ENCODE measurements at regions not wholly inside any gene's neighbourhood (a gene's known extent, or its start where the extent isn't known, plus 50 kb on each side); places are given as distances from the start of the nearest gene placed in this dataset.

- no peak for TF ChIP-seq MAX (IDR thresholded peaks at IDR 0.05)
- TF ChIP-seq CREB1 (IDR thresholded peaks at IDR 0.05), result no peak
- TF ChIP-seq CREB1 (CRISPR knock-in tag; IDR thresholded peaks at IDR 0.05), result no peak
- no peak for TF ChIP-seq ISL2 (CRISPR knock-in tag; IDR thresholded peaks at IDR 0.05)
- no peak for TF ChIP-seq RXRA (CRISPR knock-in tag; IDR thresholded peaks at IDR 0.05)
- TF ChIP-seq SRSF9 (IDR thresholded peaks at IDR 0.05; ENCODE audit: borderline replicate concordance, insufficient read depth, low read depth, low read length, poor library complexity, severe bottlenecking), result no peak
- no peak for TF ChIP-seq FLYWCH1 (CRISPR knock-in tag; IDR thresholded peaks at IDR 0.05)
- no peak for TF ChIP-seq ARHGAP35 (CRISPR knock-in tag; IDR thresholded peaks at IDR 0.05; ENCODE audit: borderline replicate concordance)
- no peak for TF ChIP-seq HMG20A (CRISPR knock-in tag; IDR thresholded peaks at IDR 0.05; ENCODE audit: borderline replicate concordance)
- TF ChIP-seq ZNF160 (CRISPR knock-in tag; IDR thresholded peaks at IDR 0.05), result no peak
- no peak for TF ChIP-seq SIN3B (IDR thresholded peaks at IDR 0.05; ENCODE audit: low read length)
- no peak for TF ChIP-seq BCL6 (CRISPR knock-in tag; IDR thresholded peaks at IDR 0.05)
- no peak for TF ChIP-seq GABPA (IDR thresholded peaks at IDR 0.05; ENCODE audit: low read depth, low read length)
- no peak for TF ChIP-seq GABPA (CRISPR knock-in tag; IDR thresholded peaks at IDR 0.05; ENCODE audit: low read depth)
- TF ChIP-seq ZNF674 (CRISPR knock-in tag; IDR thresholded peaks at IDR 0.05; ENCODE audit: low read depth), result no peak
Measured at GRCh38 chr16:65222536-65222935, 100.7 kb upstream of the CDH11 start.
